PC-3 (cell line): ENCODE measurements at regions not wholly inside any gene's neighbourhood (a gene's known extent, or its start where the extent isn't known, plus 50 kb on each side); places are given as distances from the start of the nearest gene placed in this dataset.

Experiments used
- CTCF ChIP-seq: fragments of 300-600 bp; sonication (generic); conservative IDR thresholded peaks from 2 replicates; pipeline ENCODE4 v1.5.1; 2017; ENCODE audit warnings: antibody characterized with exemption, low read depth, mild to moderate bottlenecking, low read length
- EZH2 ChIP-seq: fragments of 300-600 bp; sonication (generic); IDR thresholded peaks from one replicate; pipeline ENCODE4 v1.6.1; 2017; ENCODE audit warnings: antibody characterized with exemption, mild to moderate bottlenecking, low read length; ENCODE audit not compliant: unreplicated experiment
- EZH2phosphoT487 ChIP-seq: fragments of 300-600 bp; sonication (generic); IDR thresholded peaks from 2 replicates; pipeline ENCODE4 v1.6.1; 2018; ENCODE audit warnings: mild to moderate bottlenecking, antibody characterized with exemption, low read length, borderline replicate concordance

GRCh38 chr2:7987992-7988391, 693.9 kb upstream of the ID2 start:
- TF ChIP-seq CTCF (no peak), EZH2 (no peak), EZH2phosphoT487 (no peak)
